IgD-negative memory B cell (primary cell): ENCODE measurements at regions not wholly inside any gene's neighbourhood (a gene's known extent, or its start where the extent isn't known, plus 50 kb on each side); places are given as distances from the start of the nearest gene placed in this dataset.

Source experiments
- H3K27ac Mint-ChIP-seq, 3 donors: one replicate each; pipeline ENCODE4 v1.8.0; 2020 to 2022; ENCODE audit warnings: mild to moderate bottlenecking in 3 of 3, mixed read lengths in 3 of 3, moderate library complexity in 1 of 3
- H3K27me3 Mint-ChIP-seq: one replicate; pipeline ENCODE4 v1.8.0; 2021; ENCODE audit warnings: mixed read lengths
- H3K36me3 Mint-ChIP-seq: one replicate; pipeline ENCODE4 v1.8.0; 2020; ENCODE audit warnings: mild to moderate bottlenecking, mixed read lengths
- H3K4me1 Mint-ChIP-seq, 3 donors: one replicate each; pipeline ENCODE4 v1.8.0; 2020 to 2022; ENCODE audit warnings: mixed read lengths in 3 of 3, mild to moderate bottlenecking in 1 of 3
- H3K4me3 Mint-ChIP-seq, 4 donors: one replicate each; pipeline ENCODE4 v1.8.0; 2020 to 2022; ENCODE audit warnings: mild to moderate bottlenecking in 4 of 4, mixed read lengths in 4 of 4, moderate library complexity in 3 of 4
- H3K9me3 Mint-ChIP-seq, 3 donors: one replicate each; pipeline ENCODE4 v1.8.0; 2020 to 2021; ENCODE audit warnings: mixed read lengths in 3 of 3, mild to moderate bottlenecking in 1 of 3

- Mint-ChIP-seq H3K9me3 (peaks cover 3 to 14% (median 8%) of the 10 kb centered on the region in 3 donors), H3K27me3 (no peaks in the 10 kb centered on the region), H3K4me3 (no peak overlapping the region), H3K4me1 (no peaks in the 10 kb centered on the region), H3K27ac (no peak overlapping the region), H3K36me3 (no peaks in the 10 kb centered on the region)
These were observed 1537.5 kb upstream of the PIK3C3 start for GRCh38 chr18:40417501-40417900.

- Mint-ChIP-seq H3K27me3 (no peaks in the 10 kb centered on the region), H3K9me3 (peaks cover 4 to 18% (median 6%) of the 10 kb centered on the region in 3 donors), H3K4me1 (no peaks in the 10 kb centered on the region)
These were observed 1539.2 kb upstream of the PIK3C3 start for GRCh38 chr18:40415821-40416220.

GRCh38 chr18:40415176-40415791, 1539.8 kb upstream of the PIK3C3 start:
- Mint-ChIP-seq H3K4me1 (no peaks in the 10 kb centered on the region), H3K36me3 (no peaks in the 10 kb centered on the region), H3K4me3 (no peak overlapping the region), H3K9me3 (peaks cover 4 to 19% (median 6%) of the 10 kb centered on the region in 3 donors), H3K27ac (no peak overlapping the region), H3K27me3 (no peaks in the 10 kb centered on the region)

More at GRCh38 chr18:40415821-40416220, 1539.2 kb upstream of the PIK3C3 start:
- no peak overlapping the region for H3K27ac Mint-ChIP-seq
- no peak overlapping the region for H3K4me3 Mint-ChIP-seq
- no peaks in the 10 kb centered on the region for H3K36me3 Mint-ChIP-seq

- no peaks in the 10 kb centered on the region for H3K36me3 Mint-ChIP-seq
These were observed 1540.8 kb upstream of the PIK3C3 start for GRCh38 chr18:40414155-40414754.

GRCh38 chr18:40413160-40413559, 1541.9 kb upstream of the PIK3C3 start:
- no peak overlapping the region for H3K4me3 Mint-ChIP-seq
- peaks cover 1 to 11% (median 6%) of the 10 kb centered on the region in 3 donors for H3K9me3 Mint-ChIP-seq
- no peaks in the 10 kb centered on the region for H3K36me3 Mint-ChIP-seq
- H3K27me3 Mint-ChIP-seq = no peaks in the 10 kb centered on the region
- H3K4me1 Mint-ChIP-seq = no peaks in the 10 kb centered on the region
- H3K27ac Mint-ChIP-seq = no peak overlapping the region

More at GRCh38 chr18:40414155-40414754, 1540.8 kb upstream of the PIK3C3 start:
- Mint-ChIP-seq H3K4me1 (no peaks in the 10 kb centered on the region), H3K9me3 (peaks cover 1 to 11% (median 6%) of the 10 kb centered on the region in 3 donors), H3K27ac (no peak overlapping the region), H3K27me3 (no peaks in the 10 kb centered on the region), H3K4me3 (no peak overlapping the region)

DNA sequence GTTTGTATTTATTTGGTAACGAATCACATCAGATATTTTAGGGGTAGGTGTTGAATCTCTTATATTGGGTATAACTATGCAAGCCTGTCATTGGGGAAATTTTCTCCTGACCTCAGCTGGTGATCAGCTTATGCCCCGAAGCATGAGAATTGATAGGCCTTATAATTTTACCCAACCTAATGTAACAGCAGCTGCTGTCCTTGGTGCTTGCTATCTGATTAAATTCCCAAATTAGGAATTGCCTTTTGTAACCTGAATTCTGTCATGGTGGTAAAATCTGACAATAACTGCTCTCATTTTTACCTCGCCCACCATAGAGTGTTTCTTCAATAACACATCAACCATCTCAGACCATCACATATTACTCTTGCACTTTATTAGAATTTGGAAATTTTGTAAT, 1542.6 kb upstream of the PIK3C3 start:
- Mint-ChIP-seq H3K4me1 (no peaks in the 10 kb centered on the region), H3K4me3 (no peak overlapping the region), H3K27me3 (no peaks in the 10 kb centered on the region), H3K27ac (no peak overlapping the region), H3K36me3 (no peaks in the 10 kb centered on the region), H3K9me3 (peaks cover 1 to 11% (median 6%) of the 10 kb centered on the region in 3 donors)

DNA sequence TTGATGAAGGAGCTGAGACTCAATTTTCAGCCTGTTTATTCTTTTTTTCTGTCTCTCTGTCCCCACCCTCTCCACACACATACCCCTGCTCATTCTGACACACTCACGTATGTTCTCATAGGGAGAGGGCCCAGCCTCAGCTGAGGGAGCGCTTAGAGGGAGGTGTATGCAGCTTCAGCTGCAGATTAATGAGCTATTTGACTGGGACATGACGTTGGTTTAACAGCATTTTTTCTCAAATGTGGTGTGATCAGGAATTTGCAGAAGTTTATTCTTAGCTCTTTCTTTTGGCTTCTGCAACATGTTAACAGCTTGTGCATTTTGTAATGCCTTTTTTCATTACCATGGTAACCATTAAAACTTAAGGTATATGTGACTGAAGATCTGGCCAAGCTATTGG, 1547.1 kb upstream of the PIK3C3 start:
- Mint-ChIP-seq H3K36me3 (no peaks in the 10 kb centered on the region), H3K4me3 (peak overlapping the region in 1 of 4 donors; percentile 21), H3K27ac (no peak overlapping the region), H3K4me1 (peaks cover 0 to 2% (median 0%) of the 10 kb centered on the region in 3 donors), H3K27me3 (no peaks in the 10 kb centered on the region), H3K9me3 (peaks cover 0 to 16% (median 6%) of the 10 kb centered on the region in 3 donors)

DNA sequence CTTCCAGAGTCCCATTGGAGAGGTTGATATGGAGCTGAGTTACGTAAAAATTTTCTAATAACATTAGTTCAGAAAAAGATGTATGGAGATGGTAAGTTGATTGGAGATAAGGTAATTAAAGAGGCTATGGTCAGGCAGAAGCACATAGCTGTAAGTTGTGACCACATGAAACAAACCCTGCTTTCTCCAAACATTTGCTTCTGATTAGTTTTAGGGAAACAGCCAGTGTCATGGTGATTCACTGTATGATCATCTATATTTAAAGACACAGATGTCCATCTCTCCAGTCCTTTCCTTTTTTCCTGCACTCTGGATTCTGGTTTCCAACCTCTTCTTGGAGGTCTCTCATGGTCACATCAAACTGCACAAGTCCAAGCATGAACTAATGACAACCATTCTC, 1550.8 kb upstream of the PIK3C3 start:
- Mint-ChIP-seq H3K9me3 (peaks cover 0 to 9% (median 1%) of the 10 kb centered on the region in 3 donors), H3K27me3 (no peaks in the 10 kb centered on the region), H3K36me3 (no peaks in the 10 kb centered on the region), H3K4me1 (peaks cover 0 to 2% (median 0%) of the 10 kb centered on the region in 3 donors), H3K4me3 (no peak overlapping the region), H3K27ac (no peak overlapping the region)

DNA sequence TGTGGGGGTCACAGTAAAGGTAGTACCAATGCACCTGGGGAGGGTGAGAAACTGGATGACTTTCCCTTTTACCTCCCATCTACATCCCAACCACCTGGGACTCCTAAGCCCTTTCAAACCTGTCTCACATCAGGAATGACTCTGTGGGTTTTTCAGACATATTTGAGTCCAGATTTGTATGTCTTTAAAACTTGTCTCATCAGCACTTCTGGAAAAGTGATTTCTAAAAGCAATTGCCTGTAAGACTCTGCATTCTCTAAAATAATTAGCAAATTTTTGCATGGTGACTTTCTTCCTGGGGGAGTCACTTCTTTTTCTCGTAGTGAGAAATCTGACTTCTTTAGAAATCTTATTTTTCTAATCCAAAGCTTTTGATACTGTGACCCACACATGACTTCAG, 1553.0 kb upstream of the PIK3C3 start:
- no peak overlapping the region for H3K27ac Mint-ChIP-seq
- no peaks in the 10 kb centered on the region for H3K27me3 Mint-ChIP-seq
- H3K4me3 Mint-ChIP-seq = no peak overlapping the region
- H3K9me3 Mint-ChIP-seq = peaks cover 0 to 9% (median 3%) of the 10 kb centered on the region in 3 donors
- H3K4me1 Mint-ChIP-seq = peaks cover 0 to 2% (median 0%) of the 10 kb centered on the region in 3 donors
- H3K36me3 Mint-ChIP-seq = no peaks in the 10 kb centered on the region

GRCh38 chr18:40388121-40388520, 1566.9 kb upstream of the PIK3C3 start:
- H3K9me3 Mint-ChIP-seq = peaks cover 2 to 5% (median 5%) of the 10 kb centered on the region in 3 donors
- H3K4me1 Mint-ChIP-seq = no peaks in the 10 kb centered on the region
- no peak overlapping the region for H3K4me3 Mint-ChIP-seq
- no peaks in the 10 kb centered on the region for H3K27me3 Mint-ChIP-seq
- H3K27ac Mint-ChIP-seq = no peak overlapping the region
- H3K36me3 Mint-ChIP-seq = no peaks in the 10 kb centered on the region

- H3K27me3 Mint-ChIP-seq = no peaks in the 10 kb centered on the region
- H3K27ac Mint-ChIP-seq = no peak overlapping the region
- H3K36me3 Mint-ChIP-seq = no peaks in the 10 kb centered on the region
- no peak overlapping the region for H3K4me3 Mint-ChIP-seq
- peaks cover 0 to 5% (median 5%) of the 10 kb centered on the region in 3 donors for H3K9me3 Mint-ChIP-seq
- no peaks in the 10 kb centered on the region for H3K4me1 Mint-ChIP-seq
These were observed 1567.8 kb upstream of the PIK3C3 start for GRCh38 chr18:40387130-40387787.

GRCh38 chr18:40382197-40382596, 1572.8 kb upstream of the PIK3C3 start:
- H3K9me3 Mint-ChIP-seq = peaks cover 0 to 3% (median under 1%) of the 10 kb centered on the region in 3 donors
- no peak overlapping the region for H3K4me3 Mint-ChIP-seq
- no peaks in the 10 kb centered on the region for H3K27me3 Mint-ChIP-seq
- H3K4me1 Mint-ChIP-seq = no peaks in the 10 kb centered on the region
- no peak overlapping the region for H3K27ac Mint-ChIP-seq
- H3K36me3 Mint-ChIP-seq = no peaks in the 10 kb centered on the region

DNA sequence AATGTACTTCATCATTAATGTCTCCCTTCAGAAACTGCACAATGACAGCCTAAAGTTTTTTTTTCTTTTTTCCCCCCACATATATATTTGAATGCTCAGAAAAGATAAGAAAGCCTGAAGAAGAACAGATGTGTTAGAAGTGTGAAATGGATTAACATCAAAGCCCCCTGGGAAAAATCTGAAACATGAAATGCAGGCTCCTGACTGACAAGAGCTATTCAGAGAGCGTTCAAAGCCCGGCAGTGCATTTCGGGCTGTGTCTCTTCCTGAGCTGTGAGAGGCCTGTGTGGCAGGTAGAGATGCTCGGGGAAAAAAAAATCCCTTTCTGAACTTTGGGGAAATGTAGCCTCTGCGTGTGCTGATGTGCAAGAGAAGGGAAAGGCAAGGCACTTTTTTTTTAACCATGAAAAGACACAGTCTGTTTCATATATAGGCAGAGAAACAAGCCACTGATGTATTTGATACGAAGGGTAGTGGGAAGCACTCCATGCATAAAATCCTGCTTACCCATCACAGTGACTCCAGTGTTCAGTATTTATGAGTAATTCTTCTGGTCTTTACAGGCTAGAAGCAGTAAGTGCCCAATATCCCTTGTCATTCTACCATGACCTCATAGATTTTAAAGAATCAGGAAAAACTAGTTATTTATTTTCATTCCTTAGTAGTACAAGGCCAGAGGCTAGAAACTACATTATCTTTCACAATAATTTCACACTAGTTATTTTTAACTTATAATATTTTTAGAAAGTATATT, 1574.2 kb upstream of the PIK3C3 start:
- H3K36me3 Mint-ChIP-seq = no peaks in the 10 kb centered on the region

DNA sequence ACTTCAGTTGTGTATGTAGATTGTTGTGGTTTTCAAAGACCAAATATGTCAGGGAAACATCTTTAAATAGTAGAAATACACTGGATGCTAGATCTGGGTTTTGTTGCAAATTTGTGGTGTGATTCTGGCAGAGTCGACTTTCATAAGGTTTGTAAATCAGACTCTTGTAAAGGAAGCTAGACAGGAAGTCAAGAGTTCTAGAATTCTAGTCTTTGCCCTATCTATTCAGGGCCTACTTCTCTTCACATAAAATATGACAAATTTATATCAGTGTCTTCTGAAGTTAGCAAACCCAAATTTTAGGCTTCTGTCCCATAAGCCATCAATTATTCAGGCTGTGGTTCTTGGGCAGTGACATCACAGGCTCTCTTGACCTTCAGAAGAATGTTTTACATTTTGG, 1579.2 kb upstream of the PIK3C3 start:
- Mint-ChIP-seq H3K4me1 (no peaks in the 10 kb centered on the region), H3K9me3 (peaks cover 1 to 20% (median 7%) of the 10 kb centered on the region in 3 donors), H3K4me3 (no peak overlapping the region), H3K36me3 (no peaks in the 10 kb centered on the region), H3K27me3 (no peaks in the 10 kb centered on the region), H3K27ac (no peak overlapping the region)

More for the DNA sequence above, 1574.2 kb upstream of the PIK3C3 start:
- H3K27ac Mint-ChIP-seq = no peak overlapping the region
- H3K4me3 Mint-ChIP-seq = no peak overlapping the region
- no peaks in the 10 kb centered on the region for H3K4me1 Mint-ChIP-seq
- H3K9me3 Mint-ChIP-seq = peaks cover 3 to 4% (median 3%) of the 10 kb centered on the region in 3 donors
- no peaks in the 10 kb centered on the region for H3K27me3 Mint-ChIP-seq

GRCh38 chr18:40371673-40372072, 1583.4 kb upstream of the PIK3C3 start:
- Mint-ChIP-seq H3K36me3 (no peaks in the 10 kb centered on the region), H3K4me1 (peaks cover 0 to 1% (median 0%) of the 10 kb centered on the region in 3 donors), H3K27ac (no peak overlapping the region), H3K9me3 (peaks cover 3 to 17% (median 4%) of the 10 kb centered on the region in 3 donors), H3K27me3 (no peaks in the 10 kb centered on the region), H3K4me3 (no peak overlapping the region)
